ENCODE measurements at regions not wholly inside any gene's neighbourhood (a gene's known extent, or its start where the extent isn't known, plus 50 kb on each side); places are given as distances from the start of the nearest gene placed in this dataset.

- Histone ChIP-seq H3K9me3 (ENCODE audit: control insufficient read depth, insufficient read depth, low read depth, low read length) (no peaks in the 10 kb centered on the region), H3K4me3 (ENCODE audit: low read depth, low read length) (no peak overlapping the region), H3K36me3 (ENCODE audit: control insufficient read depth in 2 of 2, insufficient read depth in 1 of 2, low read length in 2 of 2) (no peaks in the 10 kb centered on the region), H3K4me1 (ENCODE audit: control insufficient read depth, insufficient read depth, low read length) (no peaks in the 10 kb centered on the region), H3K27ac (ENCODE audit: extremely low read depth, low read depth, low read length) (no peak overlapping the region)
- TF ChIP-seq SALL2 (tag by site-specific recombination; IDR thresholded peaks at IDR 0.05; ENCODE audit: borderline replicate concordance) (no peak), SP7 (tag by site-specific recombination; IDR thresholded peaks at IDR 0.05) (no peak), ZNF701 (tag by site-specific recombination; IDR thresholded peaks at IDR 0.05) (no peak), ZNF404 (tag by site-specific recombination; IDR thresholded peaks at IDR 0.05) (no peak), KLF8 (tag by site-specific recombination; IDR thresholded peaks at IDR 0.05) (no peak), ZNF449 (tag by site-specific recombination; IDR thresholded peaks at IDR 0.05) (no peak), INSM2 (tag by site-specific recombination; IDR thresholded peaks at IDR 0.05) (no peak), ZNF2 (tag by site-specific recombination; IDR thresholded peaks at IDR 0.05) (no peak), KLF7 (tag by site-specific recombination; IDR thresholded peaks at IDR 0.05; ENCODE audit: borderline replicate concordance) (no peak)
- CTCF ChIA-PET: no interaction called here
- POLR2A ChIA-PET: no interaction called here
These were observed 122.6 kb downstream of the BTBD3 start for GRCh38 chr20:12040261-12040660.

GRCh38 chr20:12044969-12045368, 127.3 kb downstream of the BTBD3 start:
- ChIA-PET POLR2A (no interaction called here), CTCF (interaction anchor here (0.7 to 0.8 kb wide), 2 partner anchors 32 to 312 kb away, joined by 3 read pairs; no protein-coding TSS in a partner anchor)
- Histone ChIP-seq H3K27ac (ENCODE audit: extremely low read depth, low read depth, low read length) (no peak overlapping the region), H3K4me1 (ENCODE audit: control insufficient read depth, insufficient read depth, low read length) (no peaks in the 10 kb centered on the region), H3K9me3 (ENCODE audit: control insufficient read depth, insufficient read depth, low read depth, low read length) (no peaks in the 10 kb centered on the region), H3K36me3 (ENCODE audit: control insufficient read depth in 2 of 2, insufficient read depth in 1 of 2, low read length in 2 of 2) (no peaks in the 10 kb centered on the region), H3K4me3 (ENCODE audit: low read depth, low read length) (no peak overlapping the region)
- no peak for TF ChIP-seq ZBTB8A (tag by site-specific recombination; IDR thresholded peaks at IDR 0.05)
- TF ChIP-seq ZNF23 (tag by site-specific recombination; IDR thresholded peaks at IDR 0.05; ENCODE audit: borderline replicate concordance): no peak
- TF ChIP-seq TCF7L2 (IDR thresholded peaks at IDR 0.05; ENCODE audit: borderline replicate concordance, low read depth, low read length): no peak
- no peak for TF ChIP-seq ZBTB48 (tag by site-specific recombination; IDR thresholded peaks at IDR 0.05)
- TF ChIP-seq ZNF549 (tag by site-specific recombination; IDR thresholded peaks at IDR 0.05): no peak
- no peak for TF ChIP-seq OSR2 (tag by site-specific recombination; IDR thresholded peaks at IDR 0.05)
- no peak for TF ChIP-seq ZSCAN4 (tag by site-specific recombination; IDR thresholded peaks at IDR 0.05)
- TF ChIP-seq ZBTB10 (tag by site-specific recombination; IDR thresholded peaks at IDR 0.05): no peak
- no peak for TF ChIP-seq ZNF394 (tag by site-specific recombination; IDR thresholded peaks at IDR 0.05; ENCODE audit: borderline replicate concordance)
- TF ChIP-seq ZNF654 (tag by site-specific recombination; IDR thresholded peaks at IDR 0.05; ENCODE audit: low read depth): no peak
- no peak for TF ChIP-seq ZNF571 (tag by site-specific recombination; IDR thresholded peaks at IDR 0.05)
- no peak for TF ChIP-seq ZBTB26 (tag by site-specific recombination; optimal IDR thresholded peaks at IDR 0.05)
- TF ChIP-seq ZNF132 (tag by site-specific recombination; IDR thresholded peaks at IDR 0.05; ENCODE audit: borderline replicate concordance): no peak
- TF ChIP-seq ZNF558 (tag by site-specific recombination; IDR thresholded peaks at IDR 0.05): no peak
- no peak for TF ChIP-seq ZNF121 (tag by site-specific recombination; IDR thresholded peaks at IDR 0.05)
